ENCODE measurements at regions not wholly inside any gene's neighbourhood (a gene's known extent, or its start where the extent isn't known, plus 50 kb on each side); places are given as distances from the start of the nearest gene placed in this dataset.

GRCh38 chr13:107220245-107220644 is 652.3 kb upstream of the ARGLU1 start:
- no peak overlapping the region for H3K4me3 Mint-ChIP-seq (ENCODE audit: unreplicated experiment)
- ChIA-PET CTCF (no interaction called here), POLR2A (no interaction called here)
- H3K36me3 ChIP-seq (ENCODE audit: control insufficient read depth, insufficient read depth, low read length) = no peaks in the 10 kb centered on the region
- no peaks in the 10 kb centered on the region for H3K9me3 Mint-ChIP-seq (ENCODE audit: unreplicated experiment)
- no peaks in the 10 kb centered on the region for H3K9me3 ChIP-seq
- H3K27me3 Mint-ChIP-seq (ENCODE audit: insufficient read depth, unreplicated experiment) = peaks cover 17% of the 10 kb centered on the region
- H3K27me3 ChIP-seq (replicated peaks; ENCODE audit: control insufficient read depth, insufficient read depth, low read length) = no peaks in the 10 kb centered on the region
- no peak overlapping the region for H3K27ac Mint-ChIP-seq (ENCODE audit: unreplicated experiment)
- peaks cover 4% of the 10 kb centered on the region for H3K36me3 Mint-ChIP-seq (ENCODE audit: insufficient read depth, unreplicated experiment)
- BruUV-seq (replicated peaks) = no TSS peak
- TF ChIP-seq, protein P1, sequence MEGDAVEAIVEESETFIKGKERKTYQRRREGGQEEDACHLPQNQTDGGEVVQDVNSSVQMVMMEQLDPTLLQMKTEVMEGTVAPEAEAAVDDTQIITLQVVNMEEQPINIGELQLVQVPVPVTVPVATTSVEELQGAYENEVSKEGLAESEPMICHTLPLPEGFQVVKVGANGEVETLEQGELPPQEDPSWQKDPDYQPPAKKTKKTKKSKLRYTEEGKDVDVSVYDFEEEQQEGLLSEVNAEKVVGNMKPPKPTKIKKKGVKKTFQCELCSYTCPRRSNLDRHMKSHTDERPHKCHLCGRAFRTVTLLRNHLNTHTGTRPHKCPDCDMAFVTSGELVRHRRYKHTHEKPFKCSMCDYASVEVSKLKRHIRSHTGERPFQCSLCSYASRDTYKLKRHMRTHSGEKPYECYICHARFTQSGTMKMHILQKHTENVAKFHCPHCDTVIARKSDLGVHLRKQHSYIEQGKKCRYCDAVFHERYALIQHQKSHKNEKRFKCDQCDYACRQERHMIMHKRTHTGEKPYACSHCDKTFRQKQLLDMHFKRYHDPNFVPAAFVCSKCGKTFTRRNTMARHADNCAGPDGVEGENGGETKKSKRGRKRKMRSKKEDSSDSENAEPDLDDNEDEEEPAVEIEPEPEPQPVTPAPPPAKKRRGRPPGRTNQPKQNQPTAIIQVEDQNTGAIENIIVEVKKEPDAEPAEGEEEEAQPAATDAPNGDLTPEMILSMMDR (IDR thresholded peaks at IDR 0.05; ENCODE audit: insufficient read depth in 1 of 2, low read depth in 1 of 2, low read length in 1 of 2, severe bottlenecking in 1 of 2, unreplicated experiment in 1 of 2) = no peak
- no peaks in the 10 kb centered on the region for H3K4me1 Mint-ChIP-seq (ENCODE audit: low read depth, unreplicated experiment)
- no peak overlapping the region for H3K4me3 ChIP-seq (ENCODE audit: low read depth, low read length)
- no peak for DNase-seq
- intact Hi-C loops (cut with micrococcal nuclease; ENCODE audit: unreplicated experiment) = no loop called here
- H3K4me1 ChIP-seq = no peaks in the 10 kb centered on the region

- BruUV-seq (replicated peaks) = no TSS peak
- H3K4me3 ChIP-seq (ENCODE audit: low read depth, low read length) = no peak overlapping the region
- no peaks in the 10 kb centered on the region for H3K4me1 ChIP-seq
- no peak overlapping the region for H3K4me3 Mint-ChIP-seq (ENCODE audit: unreplicated experiment)
- POLR2A ChIA-PET = no interaction called here
- DNase-seq = no peak
- no peaks in the 10 kb centered on the region for H3K36me3 ChIP-seq (ENCODE audit: control insufficient read depth, insufficient read depth, low read length)
- H3K36me3 Mint-ChIP-seq (ENCODE audit: insufficient read depth, unreplicated experiment) = peaks cover 4% of the 10 kb centered on the region
- intact Hi-C loops (cut with micrococcal nuclease; ENCODE audit: unreplicated experiment) = no loop called here
- peaks cover 31% of the 10 kb centered on the region for H3K27me3 Mint-ChIP-seq (ENCODE audit: insufficient read depth, unreplicated experiment)
- no peaks in the 10 kb centered on the region for H3K9me3 Mint-ChIP-seq (ENCODE audit: unreplicated experiment)
- no peak overlapping the region for H3K27ac Mint-ChIP-seq (ENCODE audit: unreplicated experiment)
- CTCF ChIA-PET = no interaction called here
- H3K4me1 Mint-ChIP-seq (ENCODE audit: low read depth, unreplicated experiment) = no peaks in the 10 kb centered on the region
- no peaks in the 10 kb centered on the region for H3K9me3 ChIP-seq
- TF ChIP-seq, protein P1 (IDR thresholded peaks at IDR 0.05; ENCODE audit: insufficient read depth in 1 of 2, low read depth in 1 of 2, low read length in 1 of 2, severe bottlenecking in 1 of 2, unreplicated experiment in 1 of 2) = no peak
- H3K27me3 ChIP-seq (replicated peaks; ENCODE audit: control insufficient read depth, insufficient read depth, low read length) = no peaks in the 10 kb centered on the region
Observed at GRCh38 chr13:107217251-107217650, 649.3 kb upstream of the ARGLU1 start.

DNA sequence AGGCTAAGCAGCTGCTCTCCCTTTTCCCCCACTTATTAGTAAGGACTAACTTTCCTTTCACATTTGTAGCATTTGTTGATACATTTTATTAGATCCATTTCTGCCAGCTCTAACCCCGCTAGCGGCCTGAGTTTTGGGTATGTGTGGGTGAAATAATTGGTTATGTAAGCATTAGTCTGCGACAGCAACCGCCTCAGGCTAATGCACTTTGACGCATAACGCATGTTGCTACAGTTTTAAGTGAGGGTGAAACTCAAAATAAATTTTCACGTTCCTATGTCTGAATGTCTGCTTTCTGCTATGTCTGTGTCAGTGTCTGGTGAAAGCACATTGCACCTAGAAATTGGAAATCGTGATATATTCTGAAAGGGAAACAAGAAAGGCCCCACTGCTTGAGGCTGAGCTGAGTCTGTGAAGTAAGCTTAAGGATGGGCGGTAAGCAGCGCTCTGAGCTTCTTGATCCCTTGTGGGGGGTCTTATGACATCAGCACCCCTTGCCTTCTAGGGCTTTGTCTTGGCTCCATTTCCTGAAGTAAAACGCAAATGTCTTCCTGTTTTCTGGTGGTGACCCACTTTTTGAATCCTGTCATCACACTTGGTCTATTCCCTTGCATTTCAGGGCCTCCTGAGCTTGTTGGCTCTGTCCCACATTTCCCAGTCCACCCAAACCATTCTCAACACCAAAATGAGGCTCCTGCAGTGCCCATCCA is 648.3 kb upstream of the ARGLU1 start:
- H3K27me3 ChIP-seq (replicated peaks; ENCODE audit: control insufficient read depth, insufficient read depth, low read length) = no peaks in the 10 kb centered on the region
- H3K4me1 Mint-ChIP-seq (ENCODE audit: low read depth, unreplicated experiment) = peaks cover 2% of the 10 kb centered on the region
- ChIA-PET POLR2A (no interaction called here), CTCF (no interaction called here)
- no peak overlapping the region for H3K4me3 Mint-ChIP-seq (ENCODE audit: unreplicated experiment)
- peaks cover 4% of the 10 kb centered on the region for H3K36me3 Mint-ChIP-seq (ENCODE audit: insufficient read depth, unreplicated experiment)
- no peaks in the 10 kb centered on the region for H3K36me3 ChIP-seq (ENCODE audit: control insufficient read depth, insufficient read depth, low read length)
- TF ChIP-seq, protein P1 (IDR thresholded peaks at IDR 0.05; ENCODE audit: insufficient read depth in 1 of 2, low read depth in 1 of 2, low read length in 1 of 2, severe bottlenecking in 1 of 2, unreplicated experiment in 1 of 2) = no peak
- intact Hi-C loops (cut with micrococcal nuclease; ENCODE audit: unreplicated experiment) = no loop called here
- no peaks in the 10 kb centered on the region for H3K4me1 ChIP-seq
- no peak overlapping the region for H3K27ac Mint-ChIP-seq (ENCODE audit: unreplicated experiment)
- H3K9me3 ChIP-seq = no peaks in the 10 kb centered on the region
- H3K27me3 Mint-ChIP-seq (ENCODE audit: insufficient read depth, unreplicated experiment) = peaks cover 31% of the 10 kb centered on the region
- H3K4me3 ChIP-seq (ENCODE audit: low read depth, low read length) = no peak overlapping the region
- H3K9me3 Mint-ChIP-seq (ENCODE audit: unreplicated experiment) = no peaks in the 10 kb centered on the region
- DNase-seq = no peak
- BruUV-seq (replicated peaks) = no TSS peak
